HPDE6-E6E7 (cell line): ENCODE measurements at regions not wholly inside any gene's neighbourhood (a gene's known extent, or its start where the extent isn't known, plus 50 kb on each side); places are given as distances from the start of the nearest gene placed in this dataset.

Experiments
- DNase-seq: peaks from one replicate; pipeline ENCODE4 v3.0.0; 2011; ENCODE audit warnings: missing footprints; ENCODE audit errors: extremely low spot score

DNA sequence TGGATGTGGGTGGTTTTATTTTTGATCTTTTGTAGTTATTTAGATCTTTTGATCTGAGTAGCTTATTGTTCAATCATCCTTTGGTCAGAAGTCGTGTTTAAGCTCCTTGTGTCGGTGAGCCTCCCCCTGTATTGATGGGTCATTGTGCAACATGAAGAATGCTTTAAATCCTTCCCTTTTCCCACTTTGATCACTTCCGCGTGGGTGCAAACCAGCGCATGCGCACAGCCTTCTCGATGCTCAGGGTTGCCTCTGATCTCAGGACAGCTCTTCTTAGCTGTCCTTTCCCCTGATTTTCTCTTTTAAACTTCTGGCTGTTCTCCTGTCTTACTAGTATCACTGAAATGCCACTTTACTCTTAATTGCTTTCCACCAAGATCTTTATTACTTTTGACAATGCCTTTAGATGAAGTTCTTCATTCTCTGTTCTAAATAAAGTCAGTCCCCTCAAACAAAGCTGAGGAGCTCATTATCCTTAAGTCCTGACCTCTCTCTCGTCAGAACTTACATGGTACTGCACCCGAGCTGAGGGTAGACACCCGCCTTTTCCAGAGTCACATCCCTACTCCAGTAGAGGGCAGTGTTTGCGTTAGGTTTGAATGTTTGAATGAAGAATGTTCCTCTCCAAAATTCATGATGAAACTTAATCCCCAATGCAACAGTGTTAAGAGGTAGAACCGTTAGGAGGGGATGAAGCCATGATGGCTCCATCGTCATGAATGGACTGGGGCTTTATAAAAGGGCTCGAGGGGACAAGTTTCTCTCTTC is 547.9 kb upstream of the TMPRSS15 start:
- no peak for DNase-seq

- DNase-seq, result no peak
Measured at GRCh38 chr21:18954441-18954844, 550.9 kb upstream of the TMPRSS15 start.

- DNase-seq, result no peak
Measured at GRCh38 chr21:18959817-18960216, 556.2 kb upstream of the TMPRSS15 start.

DNA sequence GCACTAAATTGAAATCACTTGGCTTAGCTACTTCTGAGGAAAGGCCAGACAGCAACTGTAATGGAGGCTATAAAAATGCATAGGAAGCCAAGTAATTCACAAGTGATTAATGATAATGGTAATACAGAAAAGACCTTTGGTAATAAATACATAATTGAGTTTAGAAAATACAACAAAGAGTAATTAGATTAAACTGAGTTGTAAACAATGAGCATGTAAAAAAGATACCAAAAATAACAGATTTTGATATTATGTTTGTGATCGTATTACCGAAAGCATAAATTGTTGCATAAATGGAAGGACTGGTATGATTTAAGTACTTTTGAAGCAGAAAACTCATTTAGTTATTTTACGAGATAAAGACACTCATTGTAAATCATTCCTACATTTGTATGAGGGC is 556.7 kb upstream of the TMPRSS15 start:
- no peak for DNase-seq

DNA sequence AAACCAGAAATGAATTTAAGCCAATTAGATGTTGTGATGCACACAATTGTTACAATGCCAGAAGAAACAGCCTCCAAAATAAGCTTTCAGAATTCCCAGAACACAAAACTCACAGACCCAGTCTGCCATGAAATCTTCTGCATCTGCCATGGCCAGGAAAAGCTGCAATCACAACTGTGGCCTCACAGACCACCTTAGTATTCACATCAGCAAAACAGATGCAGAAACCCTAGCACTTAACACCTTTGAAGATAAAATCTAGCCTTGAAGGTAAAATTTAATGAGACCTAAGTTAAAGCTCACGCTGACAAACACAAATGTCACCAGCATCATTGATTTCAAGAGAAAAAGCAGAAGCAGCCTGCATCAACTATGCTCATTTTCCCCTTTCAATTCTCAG is 566.8 kb upstream of the TMPRSS15 start:
- DNase-seq, result no peak

GRCh38 chr21:18970941-18971340 is 567.4 kb upstream of the TMPRSS15 start:
- no peak for DNase-seq

GRCh38 chr21:18985584-18985983 is 582.0 kb upstream of the TMPRSS15 start:
- no peak for DNase-seq

- DNase-seq, result no peak
Measured at GRCh38 chr21:18986197-18986596, 582.6 kb upstream of the TMPRSS15 start.

DNA sequence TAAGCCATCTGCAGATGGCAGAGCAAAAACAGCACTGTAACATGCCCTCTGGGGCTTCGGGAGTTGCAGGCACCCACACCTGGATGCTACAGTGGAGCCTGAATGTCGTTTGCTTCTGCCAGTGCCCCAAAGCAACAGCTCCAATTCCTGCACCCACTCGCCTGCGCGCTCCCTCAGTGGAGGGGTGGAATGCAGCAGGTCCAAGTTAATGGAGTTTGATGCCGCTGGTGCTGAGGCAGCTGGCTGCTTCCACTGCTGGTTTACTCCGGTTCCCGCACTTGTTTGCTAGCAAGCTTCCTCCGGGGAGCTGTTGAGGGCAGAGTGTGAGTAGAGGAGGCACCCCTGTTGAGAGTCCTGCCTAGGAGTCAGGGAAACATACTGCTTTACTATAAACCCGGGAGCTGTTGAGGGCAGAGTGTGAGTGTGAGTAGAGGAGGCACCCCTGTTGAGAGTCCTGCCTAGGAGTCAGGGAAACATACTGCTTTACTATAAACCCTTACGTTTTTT is 584.0 kb upstream of the TMPRSS15 start:
- no peak for DNase-seq

GRCh38 chr21:18989953-18990495 is 586.4 kb upstream of the TMPRSS15 start:
- DNase-seq, result no peak

DNA sequence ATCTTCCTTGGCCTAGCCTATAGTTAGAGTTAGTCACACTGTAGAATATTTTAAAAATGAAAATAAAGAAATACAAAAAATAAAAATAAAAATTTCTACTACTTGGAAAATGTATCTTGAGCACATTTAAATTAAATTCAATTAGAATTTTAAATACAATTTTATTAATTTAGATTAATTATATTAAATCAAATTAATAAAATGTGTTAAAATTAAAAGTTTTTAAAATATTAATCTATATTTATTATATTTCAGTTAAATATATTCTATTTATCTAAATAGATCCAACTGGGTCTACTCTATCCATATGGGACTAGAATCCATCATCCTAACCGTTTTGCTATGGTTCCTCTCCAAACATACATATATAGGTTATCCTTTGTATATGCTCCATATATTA is 588.3 kb upstream of the TMPRSS15 start:
- no peak for DNase-seq

DNA sequence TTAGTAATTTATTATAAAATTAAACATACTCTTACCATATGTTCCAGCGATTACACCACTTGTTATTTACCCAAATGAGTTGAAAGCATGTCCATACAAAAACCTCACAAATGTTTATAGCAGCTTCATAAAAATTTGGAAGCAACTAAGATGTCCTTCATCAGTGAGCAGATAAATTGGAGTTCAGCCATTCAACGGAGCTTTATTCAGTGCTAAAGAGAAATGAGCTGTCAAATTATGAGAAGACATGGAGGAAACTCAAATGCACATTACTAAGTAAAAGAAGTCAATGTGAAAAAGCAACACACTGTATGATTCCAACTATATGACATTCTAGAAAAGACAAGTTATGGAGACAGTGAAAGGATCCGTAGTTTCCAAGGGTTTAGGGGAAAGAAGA is 606.7 kb upstream of the TMPRSS15 start:
- no peak for DNase-seq

DNA sequence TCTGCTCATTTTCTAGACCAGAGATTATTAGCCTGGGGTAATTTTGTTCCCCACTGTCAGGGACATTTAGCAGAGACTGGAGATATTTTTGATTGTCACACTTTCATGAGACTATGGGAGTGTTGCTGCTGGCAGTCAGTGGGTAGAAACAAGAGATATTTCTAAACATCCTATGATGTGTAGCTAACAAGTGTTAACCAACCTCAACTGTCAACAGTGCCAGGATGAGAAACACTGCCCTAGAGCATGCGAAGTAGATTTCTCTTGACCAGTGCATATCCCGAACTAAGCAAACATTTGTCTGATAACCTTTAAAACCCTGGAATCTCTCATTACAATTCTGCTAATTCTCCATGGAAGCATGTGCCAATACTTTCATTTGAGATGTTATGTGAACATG is 607.4 kb upstream of the TMPRSS15 start:
- no peak for DNase-seq

- no peak for DNase-seq
Measured at GRCh38 chr21:19011451-19011850, 607.9 kb upstream of the TMPRSS15 start.

DNA sequence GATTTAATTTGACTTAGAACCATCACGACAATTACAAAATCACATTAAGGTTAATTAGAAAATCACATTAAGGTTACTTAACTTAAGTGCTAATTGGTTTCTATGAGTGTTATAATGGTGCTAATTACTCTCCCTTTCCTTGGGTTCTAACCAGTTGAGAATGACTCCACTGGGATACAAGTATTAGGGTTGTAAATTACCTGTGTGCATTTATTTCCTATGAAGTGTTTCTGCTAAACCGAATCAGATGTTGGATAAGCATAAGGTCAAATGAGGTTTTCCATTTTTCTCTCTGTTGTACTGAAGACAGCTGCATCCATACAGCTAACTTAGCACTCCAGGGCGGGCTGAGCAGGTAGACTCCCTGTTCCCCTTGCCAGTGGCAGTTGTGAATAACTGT is 610.3 kb upstream of the TMPRSS15 start:
- DNase-seq, result no peak

- DNase-seq, result no peak
Measured at GRCh38 chr21:19018529-19018928, 614.9 kb upstream of the TMPRSS15 start.

DNA sequence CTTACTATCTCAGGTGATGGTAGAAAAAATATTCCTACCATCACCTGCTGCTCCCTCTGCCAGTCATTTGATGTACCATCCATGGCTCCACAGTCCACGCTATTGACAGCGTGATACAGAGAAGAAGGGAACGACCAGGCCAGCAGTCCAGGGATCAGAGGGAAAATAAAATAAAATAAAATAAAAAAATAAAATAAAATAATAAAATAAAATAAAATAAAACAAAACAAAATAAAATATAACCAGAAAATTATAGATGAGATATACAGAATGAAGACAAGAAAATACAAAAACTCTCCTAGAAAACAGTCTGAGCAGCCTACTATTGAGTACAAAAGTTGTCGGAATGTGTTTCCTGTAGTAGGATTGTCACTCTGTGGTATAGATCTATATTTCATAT is 619.4 kb upstream of the TMPRSS15 start:
- DNase-seq, result no peak

DNA sequence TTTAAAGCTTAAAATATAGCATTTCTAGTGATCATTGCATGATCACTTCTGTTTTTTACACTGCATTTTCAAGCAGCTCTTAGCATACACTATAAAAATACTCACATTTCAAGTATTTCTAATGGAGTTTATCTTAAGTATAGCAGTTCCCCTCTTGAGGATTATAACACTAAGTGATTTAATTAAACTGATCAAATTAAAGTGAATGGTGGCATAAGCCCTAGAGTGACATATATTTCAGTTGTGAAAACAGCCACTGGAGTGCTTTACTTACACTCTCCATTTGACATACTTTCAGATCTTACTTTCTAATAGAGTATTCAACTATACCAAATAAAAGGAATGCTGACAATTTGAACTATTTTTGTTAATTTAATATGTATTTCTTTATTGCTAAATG is 623.3 kb upstream of the TMPRSS15 start:
- no peak for DNase-seq

DNA sequence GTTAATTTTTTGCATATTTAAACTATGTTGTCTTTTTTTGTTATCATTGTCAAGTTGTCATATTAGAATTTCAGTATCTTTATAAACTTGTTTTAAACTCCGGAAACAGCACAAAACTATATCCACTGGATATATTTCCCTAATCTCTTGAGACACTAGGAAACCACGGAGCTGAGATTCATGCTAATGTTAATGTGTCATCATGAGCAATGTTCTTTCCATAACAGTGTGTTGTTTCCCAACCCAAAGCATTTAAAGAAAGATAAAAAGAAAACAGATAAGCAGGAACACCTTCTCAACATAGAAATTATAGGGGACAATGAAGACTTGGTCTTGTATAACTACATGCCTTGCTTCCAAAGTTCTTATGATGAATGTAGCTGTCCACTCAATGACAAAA is 626.2 kb upstream of the TMPRSS15 start:
- DNase-seq, result no peak

DNA sequence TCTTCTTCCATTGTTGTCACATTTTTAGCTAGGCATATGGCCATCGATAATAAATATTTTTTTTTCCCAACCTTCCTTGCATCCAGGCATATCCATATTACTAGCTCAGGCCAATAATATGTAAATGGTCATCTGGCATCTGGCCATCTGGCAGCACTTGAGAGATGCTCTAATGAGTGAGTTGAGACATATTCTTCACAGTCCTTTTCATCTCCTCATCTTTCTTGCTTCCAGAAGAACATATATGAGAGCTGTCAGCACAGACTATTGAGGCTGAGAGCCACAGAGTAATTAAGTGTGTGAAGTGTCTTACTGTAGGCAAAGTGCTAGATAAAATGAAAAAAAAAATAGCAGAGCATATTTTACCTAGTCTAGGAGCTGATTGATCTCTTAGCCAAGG is 628.4 kb upstream of the TMPRSS15 start:
- no peak for DNase-seq

DNA sequence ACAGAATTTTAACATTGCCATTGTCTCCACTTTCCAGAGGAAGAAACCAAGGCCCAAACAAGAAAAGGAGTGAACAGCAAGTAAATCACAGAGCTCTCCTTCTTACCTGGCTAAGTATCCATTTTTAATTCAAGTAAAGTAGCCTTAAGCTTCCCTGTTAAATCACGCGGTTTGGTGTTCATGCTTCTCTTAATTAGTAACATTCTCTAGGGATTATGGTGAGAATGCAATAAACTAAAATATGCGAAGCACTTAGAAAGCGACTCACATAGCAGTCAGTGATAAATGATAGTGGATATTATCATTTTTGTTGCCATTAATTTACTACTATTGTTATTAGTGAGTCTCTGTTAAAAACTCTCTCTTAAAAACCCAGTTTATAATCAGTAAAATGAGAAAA is 630.5 kb upstream of the TMPRSS15 start:
- no peak for DNase-seq

- no peak for DNase-seq
Measured at GRCh38 chr21:19034560-19034959, 631.0 kb upstream of the TMPRSS15 start.

GRCh38 chr21:19045876-19046275 is 642.3 kb upstream of the TMPRSS15 start:
- DNase-seq, result no peak
